ENCODE measurements at regions not wholly inside any gene's neighbourhood (a gene's known extent, or its start where the extent isn't known, plus 50 kb on each side); places are given as distances from the start of the nearest gene placed in this dataset.
A peak's percentile ranks its signal among the peaks of the same experiment; 100 is the strongest.
"Not testable (repeated sequence)": the region's sequence is repeated elsewhere in the genome, so short reads cannot be mapped to it uniquely, and the experiment has no call there.

- no peak for DNase-seq (ENCODE audit: low spot score)
Measured at GRCh38 chr1:88455621-88456256, 228.3 kb upstream of the PKN2 start.

DNA sequence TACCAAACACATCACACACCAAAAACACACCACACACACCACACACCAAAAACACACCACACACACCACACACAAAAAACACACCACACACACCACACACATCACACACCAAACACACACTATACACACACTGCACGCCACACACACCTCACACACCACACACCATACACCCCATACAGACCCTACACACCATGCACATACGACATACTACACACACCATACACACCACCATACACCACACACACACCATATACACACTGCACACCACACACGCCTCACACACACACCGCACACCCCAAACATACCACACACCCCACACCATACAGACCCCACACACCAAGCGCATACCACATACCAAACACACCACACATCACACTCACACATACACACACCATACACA, 226.9 kb upstream of the PKN2 start:
- no peak for DNase-seq (ENCODE audit: low spot score)

DNA sequence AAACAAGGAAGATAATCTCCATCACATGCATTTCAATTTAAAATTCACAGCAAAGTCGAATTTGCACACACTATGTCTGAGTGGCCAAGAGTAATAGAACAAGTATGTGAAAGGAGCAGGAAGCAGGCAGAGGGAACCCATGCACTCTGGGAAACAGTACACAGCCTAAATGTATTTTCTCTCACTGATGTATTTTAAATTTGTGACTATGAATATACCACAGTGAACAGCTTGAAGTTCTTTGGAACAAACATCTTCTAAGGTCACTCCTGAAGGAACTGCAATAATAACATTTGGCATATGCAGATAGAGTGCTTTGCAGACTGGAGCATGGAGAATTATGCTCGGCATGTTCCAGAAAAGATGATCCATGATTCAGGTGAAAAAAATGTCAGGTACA, 223.1 kb upstream of the PKN2 start:
- DNase-seq (ENCODE audit: low spot score): no peak

- DNase-seq (ENCODE audit: low spot score): peak; percentile 4
Measured at GRCh38 chr1:88462096-88462487, 222.0 kb upstream of the PKN2 start.

- DNase-seq (ENCODE audit: low spot score): peak; percentile 61
Measured at GRCh38 chr1:88462488-88463261, 221.4 kb upstream of the PKN2 start.

GRCh38 chr1:88463401-88463985, 220.6 kb upstream of the PKN2 start:
- DNase-seq (ENCODE audit: low spot score): peak; percentile 4

DNA sequence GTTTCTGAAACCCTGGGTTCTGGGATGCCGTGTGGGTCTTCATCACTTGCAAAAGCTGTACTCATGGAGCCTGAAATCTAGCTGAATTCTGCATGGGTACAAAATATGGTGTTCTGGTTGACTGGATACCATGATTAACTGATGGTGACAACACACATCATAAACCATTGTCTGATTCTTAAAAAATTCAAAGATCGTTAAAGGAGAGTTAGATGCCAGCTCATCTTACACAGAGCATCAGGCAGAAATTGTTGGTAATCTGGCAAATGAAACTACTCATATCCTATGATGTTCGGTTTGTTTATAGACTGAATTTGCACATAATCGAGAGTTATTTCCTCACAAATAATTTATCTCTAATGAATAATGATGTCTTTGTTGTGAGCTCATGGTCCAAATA, 218.1 kb upstream of the PKN2 start:
- DNase-seq (ENCODE audit: low spot score): no peak

DNA sequence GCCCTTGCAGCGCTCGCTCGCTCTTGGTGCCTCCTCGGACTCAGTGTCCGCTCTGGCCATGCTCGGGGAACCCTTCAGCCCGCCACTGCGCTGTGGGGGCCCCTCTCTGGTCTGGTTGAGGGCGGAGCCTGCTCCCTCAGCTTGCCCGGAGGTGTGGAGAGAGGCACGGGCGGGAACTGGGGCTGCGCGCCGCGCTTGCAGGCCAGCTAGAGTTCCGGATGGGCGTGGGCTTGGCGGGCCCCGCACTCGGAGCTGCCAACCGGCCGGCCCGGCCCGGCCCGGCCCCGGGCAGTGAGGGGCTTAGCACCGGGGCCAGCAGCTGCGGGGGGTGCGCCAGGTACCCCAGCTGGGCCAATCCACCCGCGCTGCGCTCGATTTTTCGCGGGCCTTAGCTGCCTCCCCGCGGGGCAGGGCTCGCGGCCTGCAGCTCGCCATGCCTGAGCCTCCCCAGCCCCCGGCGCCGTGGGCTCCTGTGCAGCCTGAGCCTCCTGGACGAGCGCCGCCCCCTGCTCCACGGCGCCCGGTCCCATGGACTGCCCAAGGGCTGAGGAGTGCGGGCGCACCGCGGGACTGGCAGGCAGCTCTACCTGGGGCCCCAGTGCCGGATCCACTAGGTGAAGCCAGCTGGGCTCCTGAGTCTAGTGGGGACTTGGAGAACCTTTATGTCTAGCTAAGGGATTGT, 217.0 kb upstream of the PKN2 start:
- no peak for DNase-seq (ENCODE audit: low spot score)

DNA sequence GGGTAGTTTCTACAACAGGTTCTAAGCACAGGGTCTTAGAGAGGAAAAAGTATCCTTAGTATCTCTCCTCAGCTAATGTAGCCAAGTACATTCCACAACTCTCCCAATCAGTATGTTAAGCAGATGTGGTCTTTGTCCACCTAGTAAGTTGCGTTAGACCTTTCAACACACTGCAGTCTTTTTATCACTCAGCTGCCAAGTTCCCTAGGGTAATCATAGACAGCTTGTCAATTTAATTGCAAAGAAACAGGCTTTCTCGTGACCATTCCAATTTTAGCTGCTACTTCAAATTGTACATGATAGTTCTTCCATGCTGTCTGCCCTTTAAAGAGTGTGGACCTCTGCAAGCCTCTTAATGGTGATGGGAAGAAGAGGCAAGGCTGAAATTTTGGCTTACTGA, 211.8 kb upstream of the PKN2 start:
- DNase-seq (ENCODE audit: low spot score): peak; percentile 75

DNA sequence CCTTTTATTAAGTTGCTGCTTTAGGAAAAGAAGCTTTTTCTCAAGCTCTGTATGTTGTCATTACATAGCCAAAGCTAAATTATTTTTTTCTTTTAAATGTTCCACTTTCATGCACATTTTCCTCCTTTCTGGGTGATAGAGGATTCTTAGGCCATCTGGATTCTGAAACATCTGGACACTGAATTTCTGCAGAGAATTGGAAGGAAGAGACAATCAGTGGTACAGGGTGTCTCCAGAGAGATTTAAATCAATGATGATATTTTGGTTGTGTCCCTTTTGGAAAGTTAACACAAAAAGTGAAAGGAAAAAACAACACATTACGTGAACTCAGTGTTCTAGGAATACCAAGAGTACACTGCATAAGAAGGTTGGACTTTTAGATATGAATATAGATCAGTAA, 211.4 kb upstream of the PKN2 start:
- no peak for DNase-seq (ENCODE audit: low spot score)

DNA sequence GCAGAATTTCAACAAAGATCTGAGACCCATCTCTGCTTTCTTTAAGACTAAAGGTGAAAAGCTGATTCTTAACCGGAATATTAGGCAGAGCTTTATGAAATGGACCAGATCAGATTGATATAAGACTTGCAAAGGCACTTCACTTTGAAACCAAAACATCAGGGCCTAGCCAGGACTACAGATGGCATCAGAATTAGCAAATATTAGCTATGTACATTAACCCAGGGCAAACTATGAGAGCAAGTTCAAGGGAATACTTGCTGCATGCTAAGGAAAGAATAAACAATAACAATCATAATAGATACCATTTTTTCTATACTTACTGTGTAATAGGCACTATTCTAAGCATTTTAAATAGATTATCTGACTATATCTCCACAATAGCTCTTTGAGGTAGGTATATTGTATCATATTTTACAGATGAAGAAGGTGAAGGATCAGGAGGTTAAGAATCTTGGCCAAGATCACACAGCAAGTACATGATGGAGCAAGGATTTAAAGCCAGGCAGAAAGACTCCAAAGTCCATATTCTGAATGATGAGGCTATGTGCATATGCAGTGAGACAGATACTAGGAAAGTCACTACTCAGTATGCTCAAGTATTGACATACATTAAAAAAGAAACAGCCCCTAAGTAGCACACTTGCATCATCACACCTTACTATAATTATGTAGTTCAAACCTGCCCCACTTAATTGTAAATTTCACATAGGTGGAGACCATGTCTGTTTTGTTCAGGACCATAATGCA, 209.3 kb upstream of the PKN2 start:
- DNase-seq (ENCODE audit: low spot score): no peak

- no peak for DNase-seq (ENCODE audit: low spot score)
Measured at GRCh38 chr1:88484881-88485280, 199.2 kb upstream of the PKN2 start.

DNA sequence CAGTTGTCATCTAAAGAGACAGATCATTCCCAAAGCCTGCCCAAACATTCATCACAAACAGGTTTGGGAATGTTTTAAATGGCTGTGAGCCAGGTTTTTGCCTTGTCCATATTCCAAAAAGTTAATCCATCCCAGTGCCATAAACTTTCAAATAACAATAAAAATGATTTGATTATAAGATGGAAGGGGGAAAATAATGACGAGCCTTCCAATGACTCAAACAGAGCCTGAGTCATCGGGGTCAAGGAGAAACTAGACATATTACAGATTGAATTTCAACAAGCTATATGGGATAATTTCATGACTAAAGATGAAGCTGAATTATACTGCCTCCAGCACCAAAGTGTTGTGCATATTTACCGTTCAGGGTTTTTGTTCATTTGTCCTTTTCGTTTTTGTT, 195.8 kb upstream of the PKN2 start:
- DNase-seq (ENCODE audit: low spot score): no peak

GRCh38 chr1:88490676-88491075, 193.4 kb upstream of the PKN2 start:
- DNase-seq (ENCODE audit: low spot score): no peak

DNA sequence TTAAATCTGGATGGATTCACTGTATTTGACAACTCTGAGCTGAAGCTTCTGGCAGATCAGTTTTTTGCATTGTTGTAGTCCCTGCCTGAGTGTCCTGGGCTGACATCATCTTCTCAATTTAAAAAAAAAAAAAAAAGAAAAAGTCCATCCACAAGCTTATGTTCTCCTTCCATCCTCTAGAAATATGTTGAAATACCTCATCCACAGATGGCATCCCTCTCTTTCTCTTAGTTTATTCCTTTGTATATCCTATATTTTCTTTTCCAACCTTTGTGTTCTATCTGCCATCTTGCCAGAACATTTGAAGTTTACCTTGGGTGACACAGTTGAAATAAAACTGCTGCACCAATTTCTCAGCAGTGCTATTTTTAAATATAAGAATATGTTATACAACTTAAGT, 184.4 kb upstream of the PKN2 start:
- no peak for DNase-seq (ENCODE audit: low spot score)

DNA sequence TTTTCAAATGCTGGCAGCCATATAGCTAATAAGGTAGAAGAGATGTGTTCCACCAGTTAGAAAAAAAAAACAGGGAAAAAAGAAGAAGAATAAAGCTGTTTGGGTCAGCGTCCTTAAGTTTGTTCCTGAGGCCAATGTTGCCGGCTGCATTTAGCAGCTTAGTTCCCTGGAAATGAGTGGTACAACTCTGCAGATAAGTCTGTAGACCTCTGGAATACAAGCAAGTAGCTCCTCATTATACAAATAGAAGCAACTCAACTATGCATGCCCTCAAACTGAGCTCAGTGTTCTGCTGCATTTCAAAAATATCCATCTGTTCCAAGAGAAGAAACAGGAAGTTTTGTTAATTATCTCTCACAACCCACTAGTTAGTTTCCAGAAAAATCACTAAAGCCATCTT, 181.2 kb upstream of the PKN2 start:
- no peak for DNase-seq (ENCODE audit: low spot score)

GRCh38 chr1:88503646-88504045, 180.4 kb upstream of the PKN2 start:
- DNase-seq (ENCODE audit: low spot score): no peak

DNA sequence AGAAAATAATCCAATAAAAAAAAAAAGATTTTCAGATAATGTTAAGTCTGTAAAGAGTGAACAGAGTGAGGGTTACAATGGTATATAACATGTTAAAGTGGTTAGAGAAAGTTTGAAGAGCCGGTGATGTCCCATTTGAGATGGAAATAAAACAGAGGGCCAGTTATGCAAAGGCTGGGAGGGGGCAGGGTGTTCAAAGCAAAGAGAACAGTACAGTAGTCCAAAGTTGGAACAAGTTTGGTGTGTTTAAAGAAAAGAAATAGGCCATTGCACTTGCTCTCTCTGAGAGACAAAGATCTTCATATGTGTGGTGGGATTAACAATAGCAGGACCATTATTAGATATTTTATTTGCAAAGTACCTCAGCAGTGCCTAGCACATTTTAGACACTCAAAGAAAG, 179.5 kb upstream of the PKN2 start:
- DNase-seq (ENCODE audit: low spot score): no peak

DNA sequence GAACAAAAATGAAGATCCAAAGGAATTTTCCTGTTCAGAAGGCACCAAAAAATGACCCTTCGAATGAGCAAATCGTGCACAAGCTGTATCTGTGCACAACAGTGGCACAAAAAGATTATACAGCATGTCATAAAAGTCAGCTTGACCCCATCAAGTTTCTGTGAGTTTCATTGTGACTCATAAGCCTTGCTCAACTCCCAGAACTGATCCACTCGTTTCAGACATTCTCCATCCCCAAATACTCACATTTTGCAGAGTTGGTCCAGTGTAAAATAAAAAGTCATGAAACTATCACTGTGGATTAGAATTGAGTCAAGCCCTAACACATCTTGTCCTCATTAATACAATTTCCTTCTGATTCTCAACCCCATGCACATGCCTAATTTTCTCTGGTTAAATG, 174.7 kb upstream of the PKN2 start:
- DNase-seq (ENCODE audit: low spot score): no peak

GRCh38 chr1:88514544-88515060, 169.5 kb upstream of the PKN2 start:
- DNase-seq (ENCODE audit: low spot score): no peak

DNA sequence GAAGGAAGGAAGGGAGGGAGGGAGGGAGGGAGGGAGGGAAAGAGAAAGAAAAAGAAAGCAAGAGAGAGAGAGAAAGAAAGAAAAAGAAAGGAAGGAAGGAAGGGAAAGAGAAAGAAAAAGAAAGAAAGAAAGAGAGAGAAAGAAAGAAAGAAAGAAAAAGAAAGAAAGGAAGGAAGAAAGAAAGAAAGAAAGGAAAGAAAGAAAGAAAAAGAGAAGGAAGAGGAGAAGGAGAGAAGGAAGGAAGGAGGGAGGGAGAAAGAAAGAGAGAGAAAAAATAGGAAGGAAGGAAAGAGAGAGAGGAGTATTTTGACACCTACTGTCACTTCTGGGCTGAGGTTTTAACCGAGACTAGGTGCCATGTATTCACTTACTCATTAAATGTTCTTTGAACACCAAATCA, 166.6 kb upstream of the PKN2 start:
- DNase-seq (ENCODE audit: low spot score): not testable (repeated sequence)

DNA sequence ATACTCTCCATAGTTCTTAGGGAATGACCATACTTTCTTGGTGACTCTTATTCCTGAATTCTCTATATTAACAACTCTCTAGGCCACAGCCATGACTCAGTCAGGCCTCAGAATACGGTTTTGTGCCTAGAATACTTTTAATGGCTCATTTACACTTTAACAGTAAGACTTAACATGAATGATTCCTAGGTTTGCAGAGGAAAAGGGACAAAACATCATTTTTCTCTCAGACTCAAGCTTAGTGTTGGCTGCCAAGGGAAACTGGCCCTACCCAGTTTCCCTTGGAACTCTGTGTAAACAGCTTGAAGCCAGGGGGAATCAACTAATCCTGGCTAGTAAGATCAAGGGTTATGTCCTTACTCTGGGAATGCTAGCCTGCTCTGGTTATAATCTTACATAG, 164.9 kb upstream of the PKN2 start:
- DNase-seq (ENCODE audit: low spot score): no peak

Measured in SK-N-DZ (cell line).